ENCODE measurements at regions not wholly inside any gene's neighbourhood (a gene's known extent, or its start where the extent isn't known, plus 50 kb on each side); places are given as distances from the start of the nearest gene placed in this dataset.

DNA sequence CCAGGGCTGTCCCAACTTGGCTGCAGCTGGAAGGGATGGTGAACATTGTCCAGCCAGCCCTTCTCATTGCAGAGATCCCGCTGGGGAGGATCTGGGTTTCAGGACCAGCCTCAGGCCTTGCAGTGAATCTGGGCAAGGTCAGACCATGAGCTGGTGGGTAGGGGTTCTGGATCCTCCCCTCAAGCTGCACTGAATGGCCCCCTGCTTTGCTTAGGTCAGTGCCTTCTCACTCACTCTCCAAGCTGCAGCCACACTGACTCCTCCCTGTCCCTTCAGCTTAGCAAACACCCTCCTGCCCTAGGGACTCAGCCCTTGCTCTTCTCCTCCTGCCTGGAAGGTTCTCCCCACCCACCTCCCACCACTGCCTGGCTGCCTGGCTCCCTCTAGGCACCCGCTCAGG, 95.3 kb upstream of the KCNG1 start:
- TF ChIP-seq TCF15 (CRISPR knock-in tag; IDR thresholded peaks at IDR 0.05) (no peak), TGIF2 (CRISPR knock-in tag; IDR thresholded peaks at IDR 0.05) (no peak), POLR2A (conservative IDR thresholded peaks at IDR 0.05) (no peak), PCBP1 (IDR thresholded peaks at IDR 0.05; ENCODE audit: low read depth, low read length, poor library complexity, severe bottlenecking) (no peak), POLR2G (IDR thresholded peaks at IDR 0.05; ENCODE audit: low read depth, low read length) (no peak), KAT8 (IDR thresholded peaks at IDR 0.05; ENCODE audit: low read depth) (no peak), ZNF224 (CRISPR knock-in tag; IDR thresholded peaks at IDR 0.05) (no peak), MAFK (IDR thresholded peaks at IDR 0.05; ENCODE audit: low read length) (no peak), NR2F6 (CRISPR knock-in tag; IDR thresholded peaks at IDR 0.05) (no peak), KDM1A (IDR thresholded peaks at IDR 0.05) (no peak), CEBPB (tag; IDR thresholded peaks at IDR 0.05) (no peak), SIN3A (IDR thresholded peaks at IDR 0.05; ENCODE audit: borderline replicate concordance in 2 of 2, control insufficient read depth in 1 of 2, low read depth in 2 of 2, low read length in 2 of 2) (no peak)
- TF ChIP-seq, protein P1, sequence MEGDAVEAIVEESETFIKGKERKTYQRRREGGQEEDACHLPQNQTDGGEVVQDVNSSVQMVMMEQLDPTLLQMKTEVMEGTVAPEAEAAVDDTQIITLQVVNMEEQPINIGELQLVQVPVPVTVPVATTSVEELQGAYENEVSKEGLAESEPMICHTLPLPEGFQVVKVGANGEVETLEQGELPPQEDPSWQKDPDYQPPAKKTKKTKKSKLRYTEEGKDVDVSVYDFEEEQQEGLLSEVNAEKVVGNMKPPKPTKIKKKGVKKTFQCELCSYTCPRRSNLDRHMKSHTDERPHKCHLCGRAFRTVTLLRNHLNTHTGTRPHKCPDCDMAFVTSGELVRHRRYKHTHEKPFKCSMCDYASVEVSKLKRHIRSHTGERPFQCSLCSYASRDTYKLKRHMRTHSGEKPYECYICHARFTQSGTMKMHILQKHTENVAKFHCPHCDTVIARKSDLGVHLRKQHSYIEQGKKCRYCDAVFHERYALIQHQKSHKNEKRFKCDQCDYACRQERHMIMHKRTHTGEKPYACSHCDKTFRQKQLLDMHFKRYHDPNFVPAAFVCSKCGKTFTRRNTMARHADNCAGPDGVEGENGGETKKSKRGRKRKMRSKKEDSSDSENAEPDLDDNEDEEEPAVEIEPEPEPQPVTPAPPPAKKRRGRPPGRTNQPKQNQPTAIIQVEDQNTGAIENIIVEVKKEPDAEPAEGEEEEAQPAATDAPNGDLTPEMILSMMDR (IDR thresholded peaks at IDR 0.05 in 2 of 3, conservative IDR thresholded peaks at IDR 0.05 in 1 of 3; ENCODE audit: insufficient read depth in 2 of 3, low read depth in 1 of 3, low read length in 3 of 3), result no peak

Measured in K562 (cell line).